ENCODE measurements at regions not wholly inside any gene's neighbourhood (a gene's known extent, or its start where the extent isn't known, plus 50 kb on each side); places are given as distances from the start of the nearest gene placed in this dataset.
"Not testable (repeated sequence)": the region's sequence is repeated elsewhere in the genome, so short reads cannot be mapped to it uniquely, and the experiment has no call there.

GRCh38 chr3:72065872-72066641, 281.1 kb upstream of the PROK2 start:
- no peak overlapping the region for H3K4me3 ChIP-seq (ENCODE audit: low read depth, low read length)
- TF ChIP-seq, protein P1, sequence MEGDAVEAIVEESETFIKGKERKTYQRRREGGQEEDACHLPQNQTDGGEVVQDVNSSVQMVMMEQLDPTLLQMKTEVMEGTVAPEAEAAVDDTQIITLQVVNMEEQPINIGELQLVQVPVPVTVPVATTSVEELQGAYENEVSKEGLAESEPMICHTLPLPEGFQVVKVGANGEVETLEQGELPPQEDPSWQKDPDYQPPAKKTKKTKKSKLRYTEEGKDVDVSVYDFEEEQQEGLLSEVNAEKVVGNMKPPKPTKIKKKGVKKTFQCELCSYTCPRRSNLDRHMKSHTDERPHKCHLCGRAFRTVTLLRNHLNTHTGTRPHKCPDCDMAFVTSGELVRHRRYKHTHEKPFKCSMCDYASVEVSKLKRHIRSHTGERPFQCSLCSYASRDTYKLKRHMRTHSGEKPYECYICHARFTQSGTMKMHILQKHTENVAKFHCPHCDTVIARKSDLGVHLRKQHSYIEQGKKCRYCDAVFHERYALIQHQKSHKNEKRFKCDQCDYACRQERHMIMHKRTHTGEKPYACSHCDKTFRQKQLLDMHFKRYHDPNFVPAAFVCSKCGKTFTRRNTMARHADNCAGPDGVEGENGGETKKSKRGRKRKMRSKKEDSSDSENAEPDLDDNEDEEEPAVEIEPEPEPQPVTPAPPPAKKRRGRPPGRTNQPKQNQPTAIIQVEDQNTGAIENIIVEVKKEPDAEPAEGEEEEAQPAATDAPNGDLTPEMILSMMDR (IDR thresholded peaks at IDR 0.05; ENCODE audit: borderline replicate concordance, insufficient read depth, low read depth, low read length): no peak

- TF ChIP-seq, protein P1 (IDR thresholded peaks at IDR 0.05; ENCODE audit: borderline replicate concordance, insufficient read depth, low read depth, low read length): no peak
- H3K4me3 ChIP-seq (ENCODE audit: low read depth, low read length): no peak overlapping the region
Measured at GRCh38 chr3:72065236-72065635, 280.3 kb upstream of the PROK2 start.

DNA sequence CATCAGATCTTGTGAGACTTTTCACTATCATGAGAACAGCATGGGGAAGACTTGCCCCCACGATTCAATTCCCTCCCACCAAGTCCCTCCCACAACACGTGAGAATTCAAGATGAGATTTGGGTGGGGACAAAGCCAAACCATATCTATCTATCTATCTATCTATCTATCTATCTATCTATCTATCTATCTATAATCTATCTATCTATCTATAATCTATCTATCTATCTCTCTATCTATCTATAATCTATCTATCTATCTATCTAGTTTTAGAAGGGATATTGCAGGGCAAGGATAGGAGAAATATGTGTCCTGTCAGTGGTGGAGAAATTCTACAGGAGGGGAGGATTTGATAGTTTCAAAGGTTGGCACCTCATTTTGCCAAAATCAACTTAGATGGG, 279.8 kb upstream of the PROK2 start:
- not testable (repeated sequence) for H3K4me3 ChIP-seq (ENCODE audit: low read depth, low read length)

GRCh38 chr3:72062017-72062416, 277.1 kb upstream of the PROK2 start:
- TF ChIP-seq, protein P1 (IDR thresholded peaks at IDR 0.05; ENCODE audit: borderline replicate concordance, insufficient read depth, low read depth, low read length): no peak

DNA sequence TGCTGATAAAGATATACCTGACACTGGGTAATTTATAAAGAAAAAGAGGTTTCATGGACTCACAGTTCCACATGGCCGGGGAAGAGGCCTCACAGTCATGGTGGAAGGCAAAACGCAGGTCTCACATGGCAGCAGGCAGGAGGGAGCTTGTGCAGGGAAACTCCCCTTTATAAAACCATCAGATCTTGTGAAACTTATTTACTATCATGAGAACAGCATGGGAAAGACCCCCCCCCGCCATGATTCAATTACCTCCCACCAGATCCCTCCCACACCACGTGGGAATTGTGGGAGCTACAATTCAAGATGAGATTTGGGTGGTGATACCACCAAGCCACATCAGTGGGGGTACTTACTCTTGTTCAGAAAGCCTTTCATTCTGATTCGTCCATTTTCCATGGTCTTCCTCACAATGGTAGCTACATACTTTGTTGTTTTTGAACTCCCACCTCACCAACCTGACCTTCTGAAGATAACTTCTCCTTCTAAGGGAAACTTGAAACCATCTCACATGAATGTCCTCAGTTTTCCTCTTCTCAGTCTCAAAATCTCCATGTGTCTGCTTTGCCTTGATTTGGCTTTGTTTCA, 275.6 kb upstream of the PROK2 start:
- no peak overlapping the region for H3K4me3 ChIP-seq (ENCODE audit: low read depth, low read length)
- TF ChIP-seq, protein P1 (IDR thresholded peaks at IDR 0.05; ENCODE audit: borderline replicate concordance, insufficient read depth, low read depth, low read length): no peak

More at GRCh38 chr3:72062017-72062416, 277.1 kb upstream of the PROK2 start:
- no peak overlapping the region for H3K4me3 ChIP-seq (ENCODE audit: low read depth, low read length)

DNA sequence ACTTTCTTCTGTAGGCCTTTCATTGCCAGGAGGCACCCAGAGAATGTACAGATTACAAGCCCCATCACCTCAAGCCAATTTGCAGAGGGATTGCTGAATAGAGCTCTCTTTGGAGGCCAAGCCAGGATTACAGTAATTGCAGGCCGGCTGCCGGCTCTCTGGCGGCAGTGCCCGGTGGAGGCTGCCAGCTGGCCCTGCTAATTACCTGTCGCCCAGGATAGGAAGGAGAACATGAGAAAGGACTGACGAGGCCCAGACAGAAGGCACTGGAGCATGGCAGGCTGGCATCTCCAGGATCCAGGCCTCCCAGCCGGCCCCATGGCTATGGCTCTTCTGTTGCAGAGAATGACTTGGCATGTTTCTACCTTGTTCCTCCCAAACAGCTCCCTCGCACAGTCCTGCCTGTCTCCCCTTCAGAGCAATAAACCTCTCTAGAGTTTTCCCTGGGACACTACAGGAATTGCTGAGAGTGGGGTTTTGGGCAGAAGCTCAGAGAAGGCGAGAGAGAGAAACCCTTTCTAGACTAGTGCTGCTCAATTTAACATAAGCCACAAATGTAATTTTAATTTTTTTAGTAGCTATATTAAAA, 273.6 kb upstream of the PROK2 start:
- TF ChIP-seq, protein P1 (IDR thresholded peaks at IDR 0.05; ENCODE audit: borderline replicate concordance, insufficient read depth, low read depth, low read length): no peak
- no peak overlapping the region for H3K4me3 ChIP-seq (ENCODE audit: low read depth, low read length)

DNA sequence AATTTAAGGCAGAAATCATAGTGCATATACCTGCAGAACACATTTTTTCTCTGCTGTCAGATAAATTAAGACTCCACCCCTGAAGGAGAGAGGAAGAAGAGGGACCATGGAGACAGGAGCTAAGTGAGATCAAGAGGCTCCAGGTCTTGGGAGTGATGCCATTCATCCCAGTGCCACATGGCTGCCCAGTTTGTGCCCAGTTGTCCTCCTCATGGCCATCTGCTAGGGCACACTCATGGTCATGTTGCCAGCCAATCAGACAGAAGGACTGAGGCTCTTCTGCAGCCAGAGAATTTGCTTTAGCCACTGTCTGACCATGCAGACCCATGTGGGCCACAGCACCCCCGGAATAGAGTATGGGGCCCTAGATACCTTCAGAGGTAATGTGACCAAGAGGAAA, 270.5 kb upstream of the PROK2 start:
- TF ChIP-seq, protein P1 (IDR thresholded peaks at IDR 0.05; ENCODE audit: borderline replicate concordance, insufficient read depth, low read depth, low read length): no peak
- no peak overlapping the region for H3K4me3 ChIP-seq (ENCODE audit: low read depth, low read length)

Data from GM12875 (cell line).